Fibroblast of gingiva (primary cell): ENCODE measurements at regions not wholly inside any gene's neighbourhood (a gene's known extent, or its start where the extent isn't known, plus 50 kb on each side); places are given as distances from the start of the nearest gene placed in this dataset.

Experiments used
- DNase-seq: peaks from one replicate; pipeline ENCODE4 v3.0.0-alpha.2; 2011; ENCODE audit warnings: low read depth

DNA sequence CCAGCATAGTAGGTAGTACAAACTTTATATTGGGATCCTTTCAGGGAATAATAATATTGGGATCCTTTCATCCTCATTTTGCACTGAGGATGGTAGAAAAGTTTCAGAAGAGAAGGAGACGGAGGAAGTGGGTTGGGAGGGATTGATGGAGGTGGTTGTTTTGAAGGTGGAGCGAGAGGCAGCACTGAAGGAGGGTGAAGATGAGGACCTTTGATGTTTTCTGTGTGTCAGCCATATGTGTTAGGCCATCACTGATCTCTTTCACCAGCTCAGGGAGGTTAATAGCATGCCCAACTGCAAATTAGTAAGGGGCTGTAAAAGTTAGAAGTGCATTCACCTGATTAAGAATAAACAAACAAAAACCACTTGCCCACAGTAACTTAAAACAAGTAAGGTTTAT, 275.5 kb upstream of the B3GAT1 start:
- no peak for DNase-seq

DNA sequence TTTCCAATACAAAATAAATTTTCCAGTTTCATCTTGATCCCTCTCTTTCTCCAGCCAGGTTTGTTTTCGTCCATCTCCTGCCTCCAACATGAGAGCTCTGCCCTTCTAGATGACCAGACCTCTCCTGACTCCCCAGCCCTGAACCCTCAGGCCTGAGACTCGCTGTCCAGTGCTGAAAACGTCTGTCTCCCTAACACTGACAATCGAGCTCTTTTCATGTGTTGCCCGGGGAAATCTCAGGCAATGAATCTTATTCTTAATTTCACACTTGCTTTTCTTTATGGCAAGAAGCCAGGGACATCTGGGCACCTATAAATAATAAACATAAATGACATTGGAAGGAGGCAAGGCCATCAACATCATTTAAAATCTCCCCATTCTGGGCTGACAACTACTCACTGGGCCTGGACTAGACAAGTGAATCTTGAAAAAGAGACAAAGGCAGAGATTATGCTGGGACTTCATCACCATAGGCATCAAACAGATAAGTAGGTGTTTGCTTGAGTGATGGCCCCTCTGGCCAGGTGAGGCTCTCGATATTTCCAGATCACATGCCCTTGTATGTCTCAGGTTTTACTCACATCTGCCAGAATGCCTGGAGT, 274.5 kb upstream of the B3GAT1 start:
- no peak for DNase-seq

GRCh38 chr11:134685793-134686380, 273.8 kb upstream of the B3GAT1 start:
- no peak for DNase-seq

- no peak for DNase-seq
These were observed 272.5 kb upstream of the B3GAT1 start for GRCh38 chr11:134684576-134684975.

DNA sequence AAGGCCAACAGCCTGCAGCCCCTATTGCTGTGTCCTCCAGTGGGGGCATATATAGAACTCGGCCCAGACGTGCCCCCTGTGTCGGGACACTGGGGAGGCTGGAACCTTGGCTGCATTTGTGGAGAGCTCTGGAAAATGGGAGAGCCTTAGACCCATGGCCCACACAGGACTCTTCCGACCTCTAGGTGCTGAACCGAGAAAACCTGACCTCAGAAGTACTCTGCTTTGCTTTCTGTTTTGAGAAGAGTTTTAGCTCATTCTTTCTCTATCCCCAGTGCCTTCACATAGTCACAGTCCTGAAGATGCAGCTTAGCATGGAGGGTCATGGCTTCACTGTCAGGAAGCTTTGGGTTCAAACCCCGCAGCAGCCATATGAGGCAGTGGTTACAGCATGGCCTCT, 271.8 kb upstream of the B3GAT1 start:
- no peak for DNase-seq

DNA sequence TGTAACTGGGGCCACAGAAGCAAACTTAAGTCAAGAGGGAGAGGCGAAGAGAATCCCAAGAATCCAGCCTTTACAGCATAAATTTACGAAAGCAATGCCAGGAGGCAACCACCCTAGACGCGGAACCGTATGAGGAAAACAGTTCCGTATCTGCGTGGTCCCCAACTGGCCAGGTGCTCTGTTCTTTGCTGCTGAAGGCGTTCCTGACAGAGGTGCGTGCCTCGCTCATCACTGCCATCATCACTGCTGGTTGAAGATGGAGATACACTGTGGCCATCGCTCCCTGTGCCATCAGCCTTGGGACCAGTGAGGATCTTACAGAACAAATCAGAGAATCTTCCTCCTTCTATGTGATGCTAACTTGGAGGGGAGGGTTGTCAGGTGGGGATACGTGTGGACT, 270.5 kb upstream of the B3GAT1 start:
- DNase-seq, result no peak

DNA sequence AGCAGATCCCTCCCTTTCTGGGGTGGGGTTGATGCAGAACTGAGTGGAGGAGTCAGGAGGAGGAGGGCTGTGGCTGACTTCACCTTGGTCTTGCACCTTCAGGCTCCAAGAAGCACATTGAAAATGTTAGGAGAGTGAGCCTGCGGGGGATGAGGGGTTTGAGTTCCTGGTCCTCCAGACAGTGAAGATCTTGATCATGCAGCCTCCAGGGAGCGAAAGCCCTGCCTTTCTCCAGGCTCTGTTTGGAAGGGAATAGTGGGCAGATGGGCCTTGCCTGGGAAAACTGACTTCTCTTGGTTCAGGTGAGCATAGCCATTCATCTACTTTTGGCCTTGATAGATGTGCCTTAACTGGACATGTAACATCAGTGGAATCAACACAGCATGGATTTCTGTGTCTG, 267.6 kb upstream of the B3GAT1 start:
- DNase-seq, result no peak

GRCh38 chr11:134678744-134679143, 266.7 kb upstream of the B3GAT1 start:
- no peak for DNase-seq

DNA sequence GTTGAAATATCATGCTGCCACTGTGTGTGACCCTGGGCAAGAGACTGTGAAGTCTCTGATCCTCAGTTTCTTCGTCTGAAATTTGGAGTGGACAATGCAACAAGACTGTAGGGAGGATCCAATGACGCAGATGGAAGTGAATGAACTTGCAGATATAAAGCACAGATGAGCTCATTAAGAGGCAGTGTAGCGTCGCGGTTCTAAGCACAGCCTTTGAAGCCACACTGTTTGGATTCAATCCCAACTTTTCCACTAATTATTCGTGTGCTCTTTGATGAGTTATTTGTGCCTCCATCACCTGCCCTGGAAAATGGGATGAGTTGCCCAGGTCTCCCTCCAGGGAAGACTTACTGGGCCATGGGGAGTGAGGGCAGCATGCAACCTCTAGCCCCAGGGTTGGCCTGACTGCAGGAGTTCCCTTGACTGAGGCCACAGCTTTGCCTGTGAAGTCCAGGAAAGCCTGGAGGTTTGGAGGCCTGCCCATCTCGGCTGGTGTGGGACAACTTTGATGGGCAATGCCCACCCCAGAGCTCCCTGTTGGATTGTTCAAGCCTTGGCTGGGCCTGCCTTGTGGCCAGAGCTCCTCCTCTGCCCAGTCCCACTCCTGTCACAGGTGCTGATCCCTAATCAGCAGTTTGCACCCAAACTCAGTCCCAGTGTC, 266.0 kb upstream of the B3GAT1 start:
- DNase-seq, result no peak

- DNase-seq, result no peak
These were observed 265.4 kb upstream of the B3GAT1 start for GRCh38 chr11:134677397-134677822.

DNA sequence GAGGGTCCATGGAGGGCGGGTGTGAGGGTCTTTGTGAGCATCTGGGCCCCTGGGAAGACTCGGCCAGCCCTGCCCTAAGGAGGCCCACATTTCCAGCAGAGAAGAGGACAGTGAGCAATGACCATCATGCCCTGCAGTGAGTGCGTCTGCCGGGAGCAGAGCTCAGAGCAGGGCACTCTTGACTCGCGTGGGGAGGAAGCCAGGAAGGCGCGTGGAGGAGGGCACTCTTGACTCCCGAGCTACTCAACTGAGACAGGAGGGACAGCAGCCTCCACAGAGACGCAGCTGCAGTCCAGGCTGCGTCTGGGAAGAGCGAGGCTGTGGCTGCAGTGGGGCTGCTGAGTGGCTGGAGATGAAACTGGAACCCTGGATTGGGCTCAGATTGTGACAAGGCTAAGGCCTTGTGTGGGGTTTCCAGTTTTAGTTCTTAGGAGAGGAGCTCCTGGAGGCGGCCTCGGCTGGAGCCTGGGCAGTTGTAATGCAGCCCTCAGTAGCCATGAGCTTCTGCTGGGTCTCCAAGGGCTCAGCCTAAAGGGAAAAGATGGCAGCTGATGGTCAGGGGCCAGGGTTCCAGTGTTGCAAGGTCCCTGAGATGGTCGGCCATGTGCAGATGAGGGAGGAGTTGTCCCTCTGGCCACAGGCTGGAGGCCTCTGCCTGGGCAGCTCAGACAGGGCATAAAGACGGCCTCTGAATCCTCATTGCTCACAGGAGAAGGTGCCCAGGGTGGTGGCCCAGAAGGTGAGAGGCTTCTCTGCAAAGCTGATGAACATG, 264.7 kb upstream of the B3GAT1 start:
- DNase-seq, result no peak

DNA sequence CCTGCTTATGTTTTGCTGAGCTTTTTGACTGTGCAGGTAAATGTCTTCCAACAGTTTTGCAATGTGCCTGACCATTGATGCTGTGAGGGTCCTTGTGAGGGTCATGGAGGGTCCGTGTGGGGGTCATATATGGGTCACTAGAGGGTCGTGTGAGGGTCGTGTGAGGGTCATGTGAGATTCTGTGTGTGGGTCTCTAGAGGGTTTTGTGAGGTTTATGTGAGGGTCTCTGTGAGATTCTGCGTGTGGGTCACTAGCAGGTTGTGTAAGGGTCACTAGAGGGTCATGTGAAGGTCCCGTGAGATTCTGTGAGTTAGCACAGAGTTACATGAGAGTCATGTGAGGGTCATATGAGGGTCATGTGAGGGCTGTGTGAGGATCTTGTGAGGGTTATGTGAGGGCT, 263.9 kb upstream of the B3GAT1 start:
- DNase-seq, result no peak

DNA sequence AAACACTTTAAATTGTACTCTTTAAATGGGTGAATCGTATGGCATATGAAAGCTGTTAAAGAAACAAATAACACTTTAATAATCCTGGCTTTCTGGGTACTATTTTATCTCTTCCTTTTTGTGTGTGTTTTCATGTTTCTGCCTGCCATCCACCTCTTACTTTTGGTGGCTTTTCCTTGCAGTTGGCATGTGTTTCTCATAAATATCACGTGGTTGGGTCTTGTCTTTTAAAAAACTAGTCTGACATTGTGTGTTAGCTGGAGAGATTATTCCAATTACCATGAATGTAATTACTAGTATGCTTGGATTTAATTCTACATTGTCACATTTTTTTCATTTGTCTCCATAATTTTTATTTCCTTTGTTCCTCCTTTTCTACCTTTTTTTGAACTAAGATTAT, 262.9 kb upstream of the B3GAT1 start:
- no peak for DNase-seq

DNA sequence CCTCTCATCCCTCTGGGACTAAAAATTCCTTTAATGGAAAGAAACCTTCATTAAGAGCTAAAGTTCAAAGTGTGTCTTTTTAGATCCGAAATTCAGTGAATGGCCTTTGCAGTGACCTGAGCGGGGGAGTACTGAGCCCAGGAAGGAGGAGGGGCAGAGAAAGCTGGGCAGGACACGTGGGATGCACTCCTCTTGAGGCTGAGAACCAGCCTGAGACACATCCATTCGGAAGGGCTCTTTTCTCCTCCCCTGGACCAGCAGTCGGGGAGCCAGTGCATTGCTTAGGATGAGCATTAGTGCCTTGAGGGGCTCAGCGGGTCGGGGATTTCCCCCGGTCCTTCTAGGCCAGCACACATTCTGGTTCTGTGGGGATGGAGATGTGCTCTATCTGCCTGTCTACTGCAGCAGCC, 258.9 kb upstream of the B3GAT1 start:
- DNase-seq, result no peak

- DNase-seq, result no peak
These were observed 258.3 kb upstream of the B3GAT1 start for GRCh38 chr11:134670247-134670782.

GRCh38 chr11:134669796-134670195, 257.8 kb upstream of the B3GAT1 start:
- no peak for DNase-seq

- DNase-seq, result no peak
These were observed 256.8 kb upstream of the B3GAT1 start for GRCh38 chr11:134668796-134669195.

- DNase-seq, result no peak
These were observed 256.0 kb upstream of the B3GAT1 start for GRCh38 chr11:134668076-134668475.

DNA sequence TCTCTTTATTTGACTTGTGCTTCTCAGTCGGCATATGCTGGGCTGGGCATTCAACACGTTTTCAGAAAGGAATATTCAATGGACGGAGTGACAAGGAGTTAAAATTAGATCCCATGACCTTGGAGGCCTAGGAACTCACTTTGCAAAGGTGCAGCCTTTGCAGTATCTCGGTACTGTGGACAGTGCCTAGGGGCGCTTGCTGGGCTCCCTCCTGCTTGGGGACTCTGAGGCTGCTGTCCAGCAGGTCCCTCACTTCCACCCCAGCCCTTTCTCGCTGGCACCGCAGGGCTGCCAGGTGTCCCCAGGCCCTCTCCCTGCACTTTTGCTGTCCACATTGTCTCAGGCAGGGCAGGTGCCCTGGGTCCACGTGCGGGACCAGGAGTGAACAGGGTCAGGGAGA, 255.5 kb upstream of the B3GAT1 start:
- no peak for DNase-seq

DNA sequence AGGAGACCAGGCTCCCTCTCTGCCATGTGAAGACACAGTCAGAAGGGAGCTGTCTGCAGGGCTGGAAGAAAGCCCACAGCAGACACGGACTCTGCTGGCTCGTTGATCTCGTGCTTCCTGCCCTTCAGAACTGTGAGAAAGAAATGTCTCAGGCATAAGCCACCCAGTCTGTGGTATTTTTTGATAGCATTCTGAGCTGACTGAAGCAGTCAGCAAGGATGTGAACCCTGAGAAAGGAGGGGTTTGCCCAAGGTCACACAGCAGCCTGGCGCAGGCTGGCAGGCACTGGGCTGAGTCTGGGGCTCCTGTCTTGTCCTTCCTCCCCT, 255.1 kb upstream of the B3GAT1 start:
- no peak for DNase-seq

- no peak for DNase-seq
These were observed 254.5 kb upstream of the B3GAT1 start for GRCh38 chr11:134666273-134667174.
